IPS DF 19.7 (cell line): ENCODE measurements at regions not wholly inside any gene's neighbourhood (a gene's known extent, or its start where the extent isn't known, plus 50 kb on each side); places are given as distances from the start of the nearest gene placed in this dataset.

Experiments used
- DNase-seq: peaks from one replicate; pipeline ENCODE4 v3.0.0-alpha.2; 2013; ENCODE audit warnings: low read depth, low spot score

- DNase-seq: no peak
Measured at GRCh38 chr1:25036117-25036546, 106.1 kb upstream of the RUNX3 start.

GRCh38 chr1:25035523-25036116 lies 105.5 kb upstream of the RUNX3 start:
- DNase-seq: no peak

- no peak for DNase-seq
Measured at GRCh38 chr1:25034736-25035522, 104.9 kb upstream of the RUNX3 start.

- DNase-seq: no peak
Measured at GRCh38 chr1:25033828-25034705, 104.0 kb upstream of the RUNX3 start.

- DNase-seq: no peak
Measured at GRCh38 chr1:25033030-25033827, 103.2 kb upstream of the RUNX3 start.

GRCh38 chr1:25031966-25032667 lies 102.0 kb upstream of the RUNX3 start:
- DNase-seq: no peak

GRCh38 chr1:25031601-25031965 lies 101.5 kb upstream of the RUNX3 start:
- no peak for DNase-seq

GRCh38 chr1:25030674-25031589 lies 100.9 kb upstream of the RUNX3 start:
- no peak for DNase-seq

- DNase-seq: no peak
Measured at GRCh38 chr1:25030012-25030411, 99.9 kb upstream of the RUNX3 start.

- no peak for DNase-seq
Measured at GRCh38 chr1:25028907-25029599, 99.0 kb upstream of the RUNX3 start.

- DNase-seq: no peak
Measured at GRCh38 chr1:25028587-25028906, 98.5 kb upstream of the RUNX3 start.

- DNase-seq: no peak
Measured at GRCh38 chr1:25027822-25028586, 97.9 kb upstream of the RUNX3 start.

GRCh38 chr1:25026730-25027450 lies 96.8 kb upstream of the RUNX3 start:
- DNase-seq: no peak

GRCh38 chr1:25026304-25026703 lies 96.2 kb upstream of the RUNX3 start:
- no peak for DNase-seq

- DNase-seq: no peak
Measured at GRCh38 chr1:25024615-25025350, 94.7 kb upstream of the RUNX3 start.

- no peak for DNase-seq
Measured at GRCh38 chr1:25023826-25024225, 93.8 kb upstream of the RUNX3 start.

- no peak for DNase-seq
Measured at GRCh38 chr1:25023190-25023578, 93.1 kb upstream of the RUNX3 start.
